NT2/D1 (cell line): ENCODE measurements at regions not wholly inside any gene's neighbourhood (a gene's known extent, or its start where the extent isn't known, plus 50 kb on each side); places are given as distances from the start of the nearest gene placed in this dataset.

Source experiments
- SUZ12 ChIP-seq: IDR thresholded peaks from 2 replicates; pipeline ENCODE4 v1.6.1; 2011; ENCODE audit not compliant: insufficient read length, insufficient read depth; ENCODE audit errors: extremely low read depth
- YY1 ChIP-seq: IDR thresholded peaks from 2 replicates; pipeline ENCODE4 v1.6.1; 2011; ENCODE audit not compliant: insufficient read length, insufficient read depth
- ZNF274 ChIP-seq: IDR thresholded peaks from 2 replicates; pipeline ENCODE4 v1.6.1; 2011; ENCODE audit warnings: mild to moderate bottlenecking, low read depth, low read length

DNA sequence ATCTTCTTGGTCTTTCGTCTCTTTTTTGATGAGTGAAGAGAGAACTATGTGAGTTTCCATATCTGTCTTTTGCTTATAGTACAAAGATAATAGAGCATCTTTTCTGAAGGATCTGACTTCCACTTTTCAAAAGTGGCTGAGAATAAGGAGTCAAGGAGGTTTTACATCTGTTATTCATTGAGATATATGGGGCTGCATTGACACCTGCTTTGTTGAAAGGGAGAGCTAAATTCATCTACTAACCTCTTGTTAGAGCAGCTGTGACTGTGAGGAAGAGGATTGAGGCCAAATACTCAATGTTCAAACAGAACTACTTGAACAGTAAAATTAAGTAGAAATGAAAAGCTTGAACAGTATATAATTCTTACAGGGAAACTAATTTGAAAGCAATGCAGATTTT, 130.2 kb upstream of the ATP2B1 start:
- TF ChIP-seq YY1 (no peak), SUZ12 (no peak), ZNF274 (no peak)
